Right lobe of liver (tissue), 6 donors: ENCODE measurements at regions not wholly inside any gene's neighbourhood (a gene's known extent, or its start where the extent isn't known, plus 50 kb on each side); places are given as distances from the start of the nearest gene placed in this dataset.
A peak's percentile ranks its signal among the peaks of the same experiment; 100 is the strongest.

Source experiments
- ATAC-seq, 4 donors: fragments of 200-7000 bp; cut with Tn5 transposase; one replicate each; pipeline ENCODE4 v1.9.1; 2020; ENCODE audit warnings: mild to moderate bottlenecking in 4 of 4, moderate library complexity in 4 of 4
- DNase-seq, 3 donors: peaks; one replicate each; pipeline ENCODE4 v3.0.0-alpha.2; 2020
- H3K27ac ChIP-seq, 3 donors: fragments of 200-600 bp; one replicate each; pipeline ENCODE4 v1.8.0; 2022
- H3K27me3 ChIP-seq, 2 donors: fragments of 200-600 bp; one replicate each; pipeline ENCODE4 v1.8.0; 2022
- H3K36me3 ChIP-seq, 4 donors: fragments of 200-600 bp; sonication (generic) in 1 of 4; one replicate each; pipeline versions ENCODE4 v1.5.1 to v1.8.0; 2017 to 2022; ENCODE audit warnings: control low read depth in 1 of 4
- H3K4me1 ChIP-seq, 4 donors: fragments of 200-600 bp; sonication (generic) in 1 of 4; one replicate each; pipeline versions ENCODE4 v1.5.1 to v1.8.0; 2017 to 2022; ENCODE audit warnings: control low read depth in 1 of 4
- H3K4me3 ChIP-seq, 3 donors: fragments of 200-600 bp; one replicate each; pipeline ENCODE4 v1.8.0; 2022
- H3K9me3 ChIP-seq, 4 donors: fragments of 200-600 bp; sonication (generic) in 1 of 4; one replicate each; pipeline versions ENCODE4 v1.5.1 to v1.8.0; 2017 to 2022; ENCODE audit warnings: control low read depth in 1 of 4
- CTCF ChIP-seq, 4 donors: fragments of 200-600 bp in 3 of 4; fragments of 450-650 bp in 1 of 4; IDR thresholded peaks; one replicate each; pipeline versions ENCODE4 v1.5.1 to v1.8.0; 2016 to 2022; ENCODE audit warnings: antibody characterized with exemption in 4 of 4, mild to moderate bottlenecking in 2 of 4
- POLR2A ChIP-seq: fragments of 450-650 bp; IDR thresholded peaks from one replicate; pipeline ENCODE4 v1.6.1; 2017; ENCODE audit warnings: antibody characterized with exemption, mild to moderate bottlenecking
- WGBS: methylation state at CpG from one replicate; pipeline ENCODE4 v1.1.6; 2018; ENCODE audit warnings: low coverage, low lambda C conversion rate; ENCODE audit not compliant: insufficient coverage; ENCODE audit errors: missing lambda C conversion rate; 5-methylcytosine and 5-hydroxymethylcytosine counted together
- intact Hi-C, 2 donors: fragments of 100-400 bp; cut with DNase I; formaldehyde crosslinking; loops; one replicate each; pipeline versions ENCODE4 v1.11.2 to v1.14.1; 2022
- donor health status: DM: no; HTN: yes; CAD: no.
- donor health status: DM: no; HTN: no; CAD: no.
- donor health status: DM: no; HTN: no; CAD: no.
- donor health status: DM: no; HTN: yes; CAD: no.
- donor health status: DM: no; HTN: yes; CAD: no.

DNA sequence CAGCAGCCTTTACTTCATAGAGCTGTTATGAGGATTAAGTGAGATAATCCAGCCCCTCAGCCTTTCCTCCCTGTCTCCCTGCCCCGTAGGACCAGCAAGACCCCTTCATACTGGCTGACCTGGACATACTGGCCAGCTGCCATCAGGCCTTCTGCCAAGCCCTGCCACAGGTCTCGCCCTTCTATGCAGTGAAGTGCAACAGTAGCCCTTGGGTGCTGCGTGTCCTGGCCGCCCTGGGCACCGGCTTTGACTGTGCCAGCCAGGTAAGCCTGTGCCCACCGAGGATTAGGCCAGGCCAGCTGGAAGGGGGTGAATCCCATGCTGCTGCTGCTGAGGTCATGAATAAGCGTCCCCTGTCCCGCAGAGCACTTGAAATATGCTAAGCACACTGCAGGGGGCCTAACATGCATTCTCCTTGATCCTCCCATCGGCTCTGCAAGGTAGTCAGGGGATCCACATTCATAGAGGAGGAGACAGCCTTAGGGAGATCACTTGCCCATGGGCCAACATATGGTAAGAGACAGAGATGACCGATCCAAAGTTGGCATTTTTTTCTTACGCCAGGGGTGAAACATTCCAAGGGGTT lies 73.3 kb upstream of the TINAGL1 start:
- Histone ChIP-seq H3K4me1 (no peaks in the 10 kb centered on the region), H3K36me3 (no peaks in the 10 kb centered on the region), H3K27ac (no peak overlapping the region), H3K4me3 (no peak overlapping the region), H3K27me3 (no peaks in the 10 kb centered on the region), H3K9me3 (no peaks in the 10 kb centered on the region)
- intact Hi-C loops = no loop called here
- ATAC-seq (no peak), DNase-seq (peak in 1 of 3 donors; percentile 44)
- 73% methylated on average over 4 of the region's 11 CpGs for WGBS
- TF ChIP-seq CTCF (IDR thresholded peaks at IDR 0.05) (no peak), POLR2A (no peak)

- no peak for ATAC-seq
- Histone ChIP-seq H3K27ac (no peak overlapping the region), H3K9me3 (no peaks in the 10 kb centered on the region), H3K4me3 (no peak overlapping the region), H3K27me3 (no peaks in the 10 kb centered on the region), H3K4me1 (peaks cover 0 to 2% (median 0%) of the 10 kb centered on the region in 4 donors), H3K36me3 (no peaks in the 10 kb centered on the region)
- 71% methylated on average over 2 of the region's 4 CpGs for WGBS
- intact Hi-C loops = no loop called here
- TF ChIP-seq POLR2A = no peak
- no peak for TF ChIP-seq CTCF (IDR thresholded peaks at IDR 0.05)
- peak in 1 of 3 donors; percentile 6 for DNase-seq
These were observed 72.7 kb upstream of the TINAGL1 start for GRCh38 chr1:31503570-31503969.

- 80% methylated on average over 2 of the region's 8 CpGs for WGBS
- Histone ChIP-seq H3K4me1 (peaks cover 0 to 6% (median 2%) of the 10 kb centered on the region in 4 donors), H3K9me3 (no peaks in the 10 kb centered on the region), H3K36me3 (no peaks in the 10 kb centered on the region), H3K4me3 (no peak overlapping the region), H3K27ac (no peak overlapping the region), H3K27me3 (no peaks in the 10 kb centered on the region)
- no peak for DNase-seq
- no peak for ATAC-seq
- no peak for TF ChIP-seq POLR2A
- TF ChIP-seq CTCF (IDR thresholded peaks at IDR 0.05) = no peak
- intact Hi-C loops = no loop called here
These were observed 72.3 kb upstream of the TINAGL1 start for GRCh38 chr1:31504001-31504400.

DNA sequence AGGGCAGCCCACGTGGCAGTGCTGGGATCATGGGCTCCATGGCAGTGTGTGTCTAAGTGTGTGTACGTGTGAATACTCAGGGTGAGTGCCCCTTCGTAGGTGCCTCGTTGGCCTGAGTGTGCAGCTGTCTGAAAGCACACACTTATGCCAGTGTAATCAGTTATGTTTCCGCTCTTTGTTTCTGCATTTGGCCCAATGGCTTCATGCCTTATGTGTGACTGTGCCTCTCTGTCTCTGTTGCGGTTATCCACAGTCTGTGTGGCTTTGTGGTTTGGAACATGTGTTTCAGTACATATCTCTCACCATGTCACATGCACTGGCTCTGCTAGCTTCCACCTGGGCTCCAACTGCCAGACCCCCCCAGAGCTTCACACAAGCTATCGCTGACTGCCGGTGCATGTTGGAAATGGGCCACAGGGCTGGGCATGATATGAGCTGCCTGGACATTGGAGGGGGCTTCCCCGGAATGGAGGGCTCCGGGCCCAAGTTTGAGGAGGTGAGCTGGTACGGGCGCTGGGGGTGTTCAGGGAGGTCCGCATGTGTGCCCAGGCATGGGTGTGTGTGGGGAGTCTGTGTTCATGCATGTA lies 70.3 kb upstream of the TINAGL1 start:
- ATAC-seq (no peak), DNase-seq (peak in 1 of 3 donors; percentile 39)
- WGBS = 60% methylated on average over 8 of the region's 13 CpGs
- H3K27ac ChIP-seq = no peak overlapping the region
- intact Hi-C loops = no loop called here
- no peaks in the 10 kb centered on the region for H3K9me3 ChIP-seq
- no peak overlapping the region for H3K4me3 ChIP-seq
- H3K4me1 ChIP-seq = peaks cover 0 to 20% (median 7%) of the 10 kb centered on the region in 4 donors
- TF ChIP-seq CTCF (IDR thresholded peaks at IDR 0.05) (no peak), POLR2A (no peak)
- H3K36me3 ChIP-seq = no peaks in the 10 kb centered on the region
- H3K27me3 ChIP-seq = no peaks in the 10 kb centered on the region
